Smooth muscle cell of the brain vasculature (primary cell): ENCODE measurements at regions not wholly inside any gene's neighbourhood (a gene's known extent, or its start where the extent isn't known, plus 50 kb on each side); places are given as distances from the start of the nearest gene placed in this dataset.

ENCODE experiments used
- DNase-seq: peaks from one replicate; pipeline ENCODE4 v3.0.0-alpha.2; 2012; ENCODE audit warnings: low read depth, low spot score

- DNase-seq = no peak
Observed at GRCh38 chr3:181764544-181764943, 52.8 kb downstream of the SOX2 start.

DNA sequence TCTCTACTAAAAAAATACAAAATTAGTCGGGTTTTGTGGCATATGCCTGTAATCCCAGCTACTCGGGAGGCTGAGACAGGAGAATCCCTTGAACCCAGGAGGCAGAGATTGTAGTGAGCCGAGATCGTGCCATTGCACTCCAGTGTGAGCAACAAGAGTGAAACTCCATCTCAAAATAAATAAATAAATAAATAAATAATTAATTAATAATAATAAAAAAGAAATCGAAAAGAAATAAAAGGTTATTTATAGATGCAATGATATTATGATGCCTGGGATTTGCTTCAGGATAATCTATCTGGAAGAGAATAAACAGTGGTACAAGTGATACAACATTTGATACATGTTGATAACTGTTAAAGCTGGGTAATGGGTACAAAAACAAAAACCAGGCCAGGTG, 58.6 kb downstream of the SOX2 start:
- no peak for DNase-seq

- no peak for DNase-seq
Observed at GRCh38 chr3:181771120-181771519, 59.4 kb downstream of the SOX2 start.

DNA sequence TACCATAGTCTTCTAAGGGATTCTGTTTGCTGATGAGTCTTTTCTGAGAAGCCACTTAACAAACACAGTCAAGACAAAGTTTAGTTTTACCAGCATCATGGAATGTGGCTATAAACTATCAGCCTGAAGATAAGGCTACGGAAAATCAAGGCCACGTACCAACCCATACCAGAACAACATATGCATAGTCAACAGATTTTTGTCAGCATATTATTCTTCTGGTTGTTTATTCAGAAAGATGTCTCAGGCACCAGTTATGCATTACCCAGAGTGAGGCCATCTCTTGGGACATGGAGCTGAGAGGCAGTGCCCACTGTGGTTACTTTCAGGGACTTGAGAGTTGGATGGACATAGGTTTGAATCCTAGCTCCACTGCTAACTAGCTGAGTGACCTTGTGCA, 60.4 kb downstream of the SOX2 start:
- no peak for DNase-seq

GRCh38 chr3:181773921-181774320, 62.2 kb downstream of the SOX2 start:
- no peak for DNase-seq

DNA sequence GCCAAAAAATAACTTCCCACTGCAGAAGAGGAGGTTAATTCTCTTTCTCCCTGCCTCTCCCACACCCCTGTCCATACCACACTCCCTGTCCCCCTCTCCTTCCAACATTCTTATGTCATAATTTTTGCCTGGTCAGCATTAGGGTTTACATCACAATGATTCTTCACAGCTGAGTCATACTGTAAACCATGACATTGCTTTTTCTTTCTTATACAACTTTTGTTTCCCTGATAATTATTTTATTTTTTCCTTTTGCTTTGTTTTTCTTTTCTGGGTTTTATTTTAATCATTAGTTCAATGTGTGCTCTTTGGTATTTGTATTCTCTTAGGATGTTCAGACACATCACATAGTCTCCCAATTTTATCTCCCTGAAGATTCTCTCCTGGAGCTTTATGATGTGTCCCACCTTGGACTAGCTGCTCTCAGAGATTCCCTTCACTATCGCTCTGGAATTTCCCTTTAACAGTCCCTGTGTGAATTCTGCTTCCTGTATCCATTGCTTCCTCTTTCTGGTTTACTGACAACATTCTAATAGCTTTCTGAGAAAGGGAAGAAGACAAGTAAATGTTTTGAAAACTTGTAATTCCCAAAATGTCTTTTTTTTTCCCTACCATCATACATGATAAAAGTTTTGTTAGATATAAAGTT, 70.7 kb downstream of the SOX2 start:
- no peak for DNase-seq

- DNase-seq = no peak
Observed at GRCh38 chr3:181790561-181790960, 78.8 kb downstream of the SOX2 start.

DNA sequence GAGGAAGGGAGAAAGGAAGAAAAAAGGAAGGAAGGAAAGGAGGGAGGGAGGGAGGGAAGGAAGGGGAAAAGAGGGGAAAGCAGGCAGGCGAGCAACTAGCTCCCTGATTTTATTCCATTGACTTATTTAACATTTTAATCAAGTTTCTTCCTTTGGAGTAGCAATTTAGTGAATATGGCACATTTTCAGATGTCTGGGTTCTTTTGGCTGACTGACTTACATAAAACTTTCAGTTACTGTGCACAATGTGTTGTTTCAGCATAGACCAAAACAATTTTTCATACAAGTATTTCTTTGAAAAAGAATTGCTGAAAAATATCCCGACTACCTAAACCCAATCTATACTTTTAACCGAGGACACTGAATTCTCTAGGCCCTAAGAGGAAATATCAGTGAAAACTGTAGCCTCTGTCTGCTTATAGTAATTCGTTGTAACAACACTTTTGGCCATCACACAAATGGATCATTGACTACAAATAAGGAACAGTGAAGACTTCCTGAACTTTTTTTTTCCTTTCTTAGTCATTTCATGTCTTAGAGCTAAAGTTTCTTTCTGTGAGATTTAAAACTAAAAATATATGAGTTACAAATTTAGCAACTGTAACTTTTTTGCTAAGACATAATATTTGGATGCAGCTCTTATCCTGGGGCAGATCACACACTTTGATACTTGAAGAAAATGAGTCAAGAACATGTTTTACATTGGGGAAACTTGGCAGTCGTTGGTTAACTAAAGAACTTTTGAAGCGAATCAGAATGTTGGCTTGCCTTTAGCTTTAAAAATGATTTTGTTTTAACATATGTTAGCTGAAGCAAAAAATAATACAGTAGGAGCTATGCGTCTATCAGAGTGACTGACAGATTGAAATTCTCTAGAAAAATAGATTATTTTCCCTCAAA, 79.6 kb downstream of the SOX2 start:
- no peak for DNase-seq

DNA sequence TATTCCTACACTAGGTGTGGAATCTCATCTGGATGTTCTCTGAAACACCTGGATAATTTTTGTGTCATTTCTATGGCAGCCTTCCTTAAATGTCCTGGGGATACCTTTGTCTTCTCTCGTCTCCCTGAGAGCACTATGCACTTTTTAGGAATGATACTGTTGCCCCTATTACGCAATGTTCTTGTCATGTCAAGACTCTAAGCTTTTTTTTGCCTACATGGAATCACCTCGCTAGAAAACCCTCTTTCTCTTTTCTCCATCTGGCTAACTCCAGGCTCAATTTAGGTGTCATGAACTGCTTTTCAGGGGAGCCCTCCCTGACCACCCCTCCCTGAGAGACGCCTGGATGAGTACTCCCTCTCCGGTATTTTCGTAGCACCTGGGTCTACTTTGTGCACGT, 81.3 kb downstream of the SOX2 start:
- no peak for DNase-seq

- DNase-seq = no peak
Observed at GRCh38 chr3:181794011-181794790, 82.5 kb downstream of the SOX2 start.

DNA sequence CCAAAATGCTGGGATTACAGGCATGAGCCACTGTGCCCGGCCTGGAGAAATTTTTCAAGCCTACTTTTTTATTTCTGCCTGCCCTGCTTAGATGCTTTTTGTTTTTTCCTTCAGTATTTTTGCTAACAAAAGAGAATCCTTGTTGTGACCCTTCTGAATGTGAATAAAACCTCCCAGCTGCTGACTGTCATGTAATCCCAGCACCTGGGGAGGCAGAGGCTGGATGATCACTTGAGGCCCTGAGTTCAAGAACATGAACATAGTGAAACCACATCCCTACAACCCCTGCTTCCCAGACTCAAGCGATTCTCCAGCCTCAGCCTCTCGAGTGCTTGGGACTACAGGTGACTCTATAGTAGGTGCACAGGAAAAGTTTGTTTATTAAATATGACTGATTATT, 84.9 kb downstream of the SOX2 start:
- DNase-seq = no peak

DNA sequence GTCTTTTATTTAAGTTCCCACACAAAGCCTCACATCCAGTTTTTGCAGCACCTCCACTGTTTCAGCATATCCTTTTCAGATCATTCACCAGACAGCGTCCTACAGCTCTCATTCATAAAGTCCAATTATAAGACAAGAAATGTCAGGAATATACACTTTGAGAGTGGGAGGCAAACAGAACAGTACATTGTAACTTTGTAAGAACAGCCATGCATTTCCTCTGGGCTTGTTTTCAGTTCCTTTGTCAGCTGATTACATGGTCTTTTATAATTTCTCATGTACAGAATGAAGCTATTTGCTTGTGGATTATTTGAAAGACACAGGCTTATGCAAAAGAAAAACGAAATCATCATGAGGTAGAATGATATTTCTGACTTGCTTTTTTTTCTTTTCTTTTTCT, 85.7 kb downstream of the SOX2 start:
- no peak for DNase-seq

DNA sequence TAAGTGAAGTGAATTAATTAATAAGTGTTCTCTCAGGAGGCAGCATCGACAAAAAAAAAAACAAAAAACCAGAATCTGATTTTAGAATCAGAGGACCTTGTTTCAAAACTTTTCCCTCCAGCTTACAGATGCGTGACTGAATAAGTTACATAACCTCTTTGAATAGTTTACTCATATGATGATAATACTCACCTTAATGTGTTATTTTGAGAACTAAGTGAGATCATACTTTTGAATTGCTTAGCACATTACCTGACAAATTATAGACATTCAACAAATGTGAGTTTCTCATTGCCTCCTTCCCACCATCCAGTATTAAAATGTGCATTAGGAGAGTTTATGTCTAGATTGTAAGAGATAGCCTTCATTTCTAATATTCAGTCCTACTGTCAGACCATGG, 94.0 kb downstream of the SOX2 start:
- DNase-seq = no peak

- DNase-seq = no peak
Observed at GRCh38 chr3:181808053-181808452, 96.3 kb downstream of the SOX2 start.

- DNase-seq = no peak
Observed at GRCh38 chr3:181823716-181824115, 112.0 kb downstream of the SOX2 start.

GRCh38 chr3:181824961-181825360, 113.2 kb downstream of the SOX2 start:
- no peak for DNase-seq

- DNase-seq = no peak
Observed at GRCh38 chr3:181839039-181839915, 127.6 kb downstream of the SOX2 start.

- no peak for DNase-seq
Observed at GRCh38 chr3:181839916-181840297, 128.2 kb downstream of the SOX2 start.

- no peak for DNase-seq
Observed at GRCh38 chr3:181844211-181844610, 132.5 kb downstream of the SOX2 start.

- DNase-seq = no peak
Observed at GRCh38 chr3:181847276-181847675, 135.6 kb downstream of the SOX2 start.

DNA sequence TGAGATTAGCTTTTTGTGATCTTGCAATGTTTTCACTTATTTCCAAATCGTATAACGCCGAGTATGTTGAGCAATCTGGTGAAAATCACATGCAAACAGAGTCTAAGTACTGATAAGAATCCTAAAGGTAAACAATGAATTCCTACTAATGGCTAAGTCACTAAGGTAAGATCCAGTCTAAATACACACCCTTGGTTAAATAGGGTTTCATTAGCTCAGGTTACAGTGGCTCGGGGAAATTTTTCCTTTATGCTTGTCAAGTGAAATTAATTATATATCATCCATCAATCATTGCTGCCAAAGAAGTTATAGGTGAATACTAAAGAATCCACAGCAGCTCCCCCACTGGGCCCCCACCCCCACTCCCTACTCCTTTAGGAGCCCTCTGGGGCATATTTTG, 139.3 kb downstream of the SOX2 start:
- DNase-seq = no peak
